WTC11 (cell line): ENCODE measurements at regions not wholly inside any gene's neighbourhood (a gene's known extent, or its start where the extent isn't known, plus 50 kb on each side); places are given as distances from the start of the nearest gene placed in this dataset.

Experiments
- ATAC-seq: fragments of 200-7000 bp; cut with Tn5 transposase; 2 replicates; pipeline ENCODE4 v1.10.0; 2021; ENCODE audit warnings: mild to moderate bottlenecking, moderate library complexity
- CTCF ChIA-PET: fragments of 300-600 bp; sonication (Branson Sonifier 250); formaldehyde crosslinking; loops from one replicate; lab custom pipeline; 2021; ENCODE audit warnings: antibody characterized with exemption; lab: Charles Lee
- POLR2A ChIA-PET: fragments of 350-600 bp; sonication (Branson Sonifier 250); formaldehyde crosslinking; loops from one replicate; lab custom pipeline; 2021; ENCODE audit warnings: antibody characterized with exemption; lab: Charles Lee
- DNase-seq: peaks from one replicate; pipeline ENCODE4 v3.0.0; 2021; ENCODE audit warnings: low spot score
- H3K27ac Mint-ChIP-seq: 2 replicates; pipeline ENCODE4 v1.8.0; 2021; ENCODE audit warnings: mixed read lengths
- H3K27me3 Mint-ChIP-seq: 2 replicates; pipeline ENCODE4 v1.8.0; 2021; ENCODE audit warnings: low read depth, mild to moderate bottlenecking, moderate library complexity, mixed read lengths
- H3K36me3 Mint-ChIP-seq: 2 replicates; pipeline ENCODE4 v1.8.0; 2021; ENCODE audit warnings: mixed read lengths
- H3K4me1 Mint-ChIP-seq: 2 replicates; pipeline ENCODE4 v1.8.0; 2022; ENCODE audit warnings: mixed read lengths
- H3K4me3 Mint-ChIP-seq: 2 replicates; pipeline ENCODE4 v1.8.0; 2021; ENCODE audit warnings: mild to moderate bottlenecking, moderate library complexity, mixed read lengths
- H3K9me3 Mint-ChIP-seq: 2 replicates; pipeline ENCODE4 v1.8.0; 2021; ENCODE audit warnings: mixed read lengths
- ARID4B ChIP-seq: sonication (generic); formaldehyde crosslinking; IDR thresholded peaks from 2 replicates; pipeline ENCODE4 v1.8.0; 2023; ENCODE audit warnings: missing genetic modification reagents, mild to moderate bottlenecking, borderline replicate concordance
- ELF4 ChIP-seq: sonication (generic); formaldehyde crosslinking; IDR thresholded peaks from 2 replicates; pipeline ENCODE4 v1.8.1; 2022; ENCODE audit warnings: low read depth, mild to moderate bottlenecking, moderate library complexity, missing genetic modification reagents
- EMX1 ChIP-seq: fragments of 250-450 bp; sonication (Bioruptor Pico); IDR thresholded peaks from 2 replicates; pipeline ENCODE4 v1.8.0; 2021; ENCODE audit warnings: mild to moderate bottlenecking
- GRHL2 ChIP-seq: fragments of 250-450 bp; sonication (Bioruptor Pico); IDR thresholded peaks from 2 replicates; pipeline ENCODE4 v1.8.0; 2022; ENCODE audit warnings: mild to moderate bottlenecking, moderate library complexity; ENCODE audit not compliant: insufficient replicate concordance, severe bottlenecking
- MXD4 ChIP-seq: fragments of 250-450 bp; sonication (Bioruptor Pico); IDR thresholded peaks from 2 replicates; pipeline ENCODE4 v1.8.0; 2021; ENCODE audit warnings: mild to moderate bottlenecking, moderate library complexity, borderline replicate concordance
- NFATC4 ChIP-seq: fragments of 250-450 bp; sonication (Bioruptor Pico); IDR thresholded peaks from 2 replicates; pipeline ENCODE4 v1.9.0; 2021; ENCODE audit warnings: mild to moderate bottlenecking
- NFYB ChIP-seq: sonication (generic); formaldehyde crosslinking; conservative IDR thresholded peaks from 2 replicates; pipeline ENCODE4 v1.8.0; 2022; ENCODE audit warnings: low read depth, missing genetic modification reagents
- NR2C2 ChIP-seq: sonication (generic); formaldehyde crosslinking; IDR thresholded peaks from 2 replicates; pipeline ENCODE4 v1.8.0; 2022; ENCODE audit warnings: mild to moderate bottlenecking, missing genetic modification reagents
- SMAD4 ChIP-seq: sonication (generic); formaldehyde crosslinking; IDR thresholded peaks from 2 replicates; pipeline ENCODE4 v1.8.0; 2022; ENCODE audit warnings: mild to moderate bottlenecking, missing genetic modification reagents
- SP1 ChIP-seq: sonication (generic); formaldehyde crosslinking; conservative IDR thresholded peaks from 2 replicates; pipeline ENCODE4 v1.8.1; 2022; ENCODE audit warnings: missing genetic modification reagents
- ZNF121 ChIP-seq: sonication (generic); formaldehyde crosslinking; IDR thresholded peaks from 2 replicates; pipeline ENCODE4 v1.8.0; 2023; ENCODE audit warnings: missing genetic modification reagents
- ZNF263 ChIP-seq: sonication (generic); formaldehyde crosslinking; IDR thresholded peaks from 2 replicates; pipeline ENCODE4 v1.8.1; 2022; ENCODE audit warnings: low read depth, mild to moderate bottlenecking, moderate library complexity, missing genetic modification reagents
- ZNF317 ChIP-seq: sonication (generic); formaldehyde crosslinking; IDR thresholded peaks from 2 replicates; pipeline ENCODE4 v1.8.1; 2023; ENCODE audit warnings: low read depth, mild to moderate bottlenecking, moderate library complexity, missing genetic modification reagents, borderline replicate concordance
- ZNF416 ChIP-seq: fragments of 250-450 bp; sonication (Bioruptor Pico); IDR thresholded peaks from 2 replicates; pipeline ENCODE4 v1.9.0; 2021; ENCODE audit warnings: mild to moderate bottlenecking, inconsistent platforms
- ZNF423 ChIP-seq: fragments of 250-450 bp; sonication (Bioruptor Pico); IDR thresholded peaks from 2 replicates; pipeline ENCODE4 v2.1.2; 2022; ENCODE audit warnings: mild to moderate bottlenecking, moderate library complexity
- ZNF512 ChIP-seq: sonication (generic); formaldehyde crosslinking; IDR thresholded peaks from 2 replicates; pipeline ENCODE4 v1.8.1; 2022; ENCODE audit warnings: missing genetic modification reagents, borderline replicate concordance
- ZNF671 ChIP-seq: fragments of 250-450 bp; sonication (Bioruptor Pico); IDR thresholded peaks from 2 replicates; pipeline ENCODE4 v1.8.0; 2021; ENCODE audit warnings: mild to moderate bottlenecking
- TF ChIP-seq, protein P1 (sequence below): fragments of 250-450 bp; sonication (Bioruptor Pico); conservative IDR thresholded peaks from 2 replicates; pipeline ENCODE4 v1.9.0; 2021; ENCODE audit warnings: mild to moderate bottlenecking
- TF ChIP-seq, protein P2 (sequence below): fragments of 250-450 bp; sonication (Bioruptor Pico); IDR thresholded peaks from 2 replicates; pipeline ENCODE4 v1.9.0; 2021; ENCODE audit warnings: mild to moderate bottlenecking
- TF ChIP-seq, protein P3 (sequence below): fragments of 250-450 bp; sonication (Bioruptor Pico); IDR thresholded peaks from 2 replicates; pipeline ENCODE4 v1.9.0; 2021; ENCODE audit warnings: mild to moderate bottlenecking
- TF ChIP-seq, protein P4 (sequence below): fragments of 250-450 bp; sonication (Bioruptor Pico); IDR thresholded peaks from 2 replicates; pipeline ENCODE4 v1.9.0; 2021; ENCODE audit warnings: moderate library complexity, mild to moderate bottlenecking, inconsistent platforms, borderline replicate concordance
- TF ChIP-seq, protein P5 (sequence below): fragments of 250-450 bp; sonication (Bioruptor Pico); IDR thresholded peaks from 2 replicates; pipeline ENCODE4 v1.8.0; 2021; ENCODE audit warnings: mild to moderate bottlenecking

DNA sequence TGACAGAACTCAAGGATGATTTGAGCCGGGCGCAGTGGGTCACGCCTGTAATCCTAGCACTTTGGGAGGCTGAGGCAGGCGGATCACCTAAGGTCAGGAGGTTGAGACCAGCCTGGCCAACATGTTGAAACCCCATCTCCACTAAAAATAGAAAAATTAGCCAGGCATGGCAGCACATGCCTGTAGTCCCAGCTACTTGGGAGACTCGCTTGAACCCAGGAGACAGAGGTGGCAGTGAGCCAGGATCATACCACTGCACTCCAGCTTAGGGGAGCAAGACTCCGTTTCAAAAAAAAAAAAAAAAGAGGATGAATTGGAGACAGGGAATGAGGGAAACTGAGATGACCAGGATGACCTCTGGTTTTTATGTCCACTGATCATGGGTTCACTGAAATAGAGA is 60.4 kb upstream of the CDIN1 start:
- Mint-ChIP-seq H3K9me3 (no peaks in the 10 kb centered on the region), H3K27ac (no peak overlapping the region), H3K36me3 (no peaks in the 10 kb centered on the region), H3K27me3 (no peaks in the 10 kb centered on the region), H3K4me1 (peaks cover 22% of the 10 kb centered on the region), H3K4me3 (no peak overlapping the region)
- DNase-seq, result no peak
- TF ChIP-seq ZNF263 (CRISPR knock-in tag), result no peak
- TF ChIP-seq ZNF416, result no peak
- TF ChIP-seq ELF4, result no peak
- TF ChIP-seq ARID4B (CRISPR knock-in tag), result no peak
- TF ChIP-seq NFATC4, result no peak
- no peak for TF ChIP-seq SP1
- TF ChIP-seq NFYB (CRISPR knock-in tag), result no peak
- TF ChIP-seq GRHL2 (CRISPR knock-in tag), result no peak
- TF ChIP-seq SMAD4 (CRISPR knock-in tag), result no peak
- TF ChIP-seq, protein P1, sequence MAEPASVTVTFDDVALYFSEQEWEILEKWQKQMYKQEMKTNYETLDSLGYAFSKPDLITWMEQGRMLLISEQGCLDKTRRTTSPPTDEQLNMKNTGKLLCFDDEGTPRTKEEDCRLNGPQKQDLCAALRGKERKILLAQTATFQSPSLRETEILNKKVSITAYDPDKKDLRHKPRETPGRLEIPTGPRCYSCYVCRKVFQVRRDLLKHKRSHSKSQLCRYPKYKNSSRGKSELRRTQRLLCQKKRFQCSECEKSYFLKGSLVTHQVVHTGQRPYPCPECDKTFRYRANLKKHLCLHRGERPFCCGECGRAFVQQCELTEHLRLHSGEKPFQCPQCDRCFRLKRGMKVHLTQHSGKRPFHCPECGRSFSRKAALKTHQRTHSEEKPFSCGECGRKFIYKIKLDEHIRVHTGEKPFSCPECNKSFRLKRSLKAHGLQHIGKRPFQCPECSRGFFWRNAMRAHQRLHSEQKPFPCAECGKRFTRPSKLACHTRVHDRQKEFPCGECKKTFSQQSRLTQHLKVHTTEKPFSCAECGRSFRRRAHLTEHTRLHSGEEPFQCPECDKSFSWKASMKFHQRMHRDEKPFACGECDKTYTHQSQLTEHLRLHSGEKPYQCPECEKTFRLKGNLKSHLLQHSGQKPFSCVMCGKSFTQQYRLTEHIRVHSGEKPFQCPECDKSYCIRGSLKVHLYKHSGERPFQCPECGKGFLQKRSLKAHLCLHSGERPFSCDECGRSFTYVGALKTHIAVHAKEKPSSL (CRISPR knock-in tag), result no peak
- TF ChIP-seq ZNF317, result no peak
- no peak for TF ChIP-seq ZNF423 (CRISPR knock-in tag)
- TF ChIP-seq EMX1, result no peak
- TF ChIP-seq NR2C2 (CRISPR knock-in tag), result no peak
- CTCF ChIA-PET, result no interaction called here
- no peak for ATAC-seq
- POLR2A ChIA-PET, result interaction anchor here (0.7 kb wide), 1 partner anchor 475 kb away, joined by 3 read pairs; no protein-coding TSS in a partner anchor

DNA sequence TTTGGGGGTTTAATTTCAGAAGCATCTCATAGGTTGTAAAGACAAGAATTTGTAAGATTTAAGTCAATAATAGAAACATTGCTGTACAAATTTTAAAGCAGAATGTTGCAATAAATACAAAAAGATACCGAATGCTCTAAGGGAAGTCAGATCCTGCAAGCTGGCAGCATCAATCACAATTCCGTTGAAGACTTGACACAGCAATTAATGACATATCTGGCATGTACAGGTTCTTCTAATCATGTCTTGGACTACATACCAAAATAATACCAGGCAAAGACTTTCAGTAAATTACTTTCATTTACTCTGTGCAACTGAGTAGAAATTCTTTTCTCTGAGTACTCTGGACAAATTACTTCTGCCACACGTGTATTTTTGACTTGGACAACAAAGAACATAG is 54.0 kb upstream of the CDIN1 start:
- ChIA-PET CTCF (no interaction called here), POLR2A (no interaction called here)
- Mint-ChIP-seq H3K4me3 (no peak overlapping the region), H3K27me3 (no peaks in the 10 kb centered on the region), H3K36me3 (no peaks in the 10 kb centered on the region), H3K9me3 (peaks cover 9% of the 10 kb centered on the region; the same call in 1 of the 2 replicates), H3K27ac (no peak overlapping the region), H3K4me1 (peaks cover 36% of the 10 kb centered on the region)
- ATAC-seq (no peak), DNase-seq (no peak)
- TF ChIP-seq ZNF671 (CRISPR knock-in tag) (no peak), NFYB (CRISPR knock-in tag) (no peak), ZNF121 (CRISPR knock-in tag) (no peak), MXD4 (CRISPR knock-in tag) (no peak), NFATC4 (no peak), ZNF512 (CRISPR knock-in tag) (no peak)
- TF ChIP-seq, protein P2, sequence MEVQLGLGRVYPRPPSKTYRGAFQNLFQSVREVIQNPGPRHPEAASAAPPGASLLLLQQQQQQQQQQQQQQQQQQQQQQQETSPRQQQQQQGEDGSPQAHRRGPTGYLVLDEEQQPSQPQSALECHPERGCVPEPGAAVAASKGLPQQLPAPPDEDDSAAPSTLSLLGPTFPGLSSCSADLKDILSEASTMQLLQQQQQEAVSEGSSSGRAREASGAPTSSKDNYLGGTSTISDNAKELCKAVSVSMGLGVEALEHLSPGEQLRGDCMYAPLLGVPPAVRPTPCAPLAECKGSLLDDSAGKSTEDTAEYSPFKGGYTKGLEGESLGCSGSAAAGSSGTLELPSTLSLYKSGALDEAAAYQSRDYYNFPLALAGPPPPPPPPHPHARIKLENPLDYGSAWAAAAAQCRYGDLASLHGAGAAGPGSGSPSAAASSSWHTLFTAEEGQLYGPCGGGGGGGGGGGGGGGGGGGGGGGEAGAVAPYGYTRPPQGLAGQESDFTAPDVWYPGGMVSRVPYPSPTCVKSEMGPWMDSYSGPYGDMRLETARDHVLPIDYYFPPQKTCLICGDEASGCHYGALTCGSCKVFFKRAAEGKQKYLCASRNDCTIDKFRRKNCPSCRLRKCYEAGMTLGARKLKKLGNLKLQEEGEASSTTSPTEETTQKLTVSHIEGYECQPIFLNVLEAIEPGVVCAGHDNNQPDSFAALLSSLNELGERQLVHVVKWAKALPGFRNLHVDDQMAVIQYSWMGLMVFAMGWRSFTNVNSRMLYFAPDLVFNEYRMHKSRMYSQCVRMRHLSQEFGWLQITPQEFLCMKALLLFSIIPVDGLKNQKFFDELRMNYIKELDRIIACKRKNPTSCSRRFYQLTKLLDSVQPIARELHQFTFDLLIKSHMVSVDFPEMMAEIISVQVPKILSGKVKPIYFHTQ, result no peak
- TF ChIP-seq, protein P3, sequence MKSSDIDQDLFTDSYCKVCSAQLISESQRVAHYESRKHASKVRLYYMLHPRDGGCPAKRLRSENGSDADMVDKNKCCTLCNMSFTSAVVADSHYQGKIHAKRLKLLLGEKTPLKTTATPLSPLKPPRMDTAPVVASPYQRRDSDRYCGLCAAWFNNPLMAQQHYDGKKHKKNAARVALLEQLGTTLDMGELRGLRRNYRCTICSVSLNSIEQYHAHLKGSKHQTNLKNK (CRISPR knock-in tag), result no peak
- TF ChIP-seq, protein P4, sequence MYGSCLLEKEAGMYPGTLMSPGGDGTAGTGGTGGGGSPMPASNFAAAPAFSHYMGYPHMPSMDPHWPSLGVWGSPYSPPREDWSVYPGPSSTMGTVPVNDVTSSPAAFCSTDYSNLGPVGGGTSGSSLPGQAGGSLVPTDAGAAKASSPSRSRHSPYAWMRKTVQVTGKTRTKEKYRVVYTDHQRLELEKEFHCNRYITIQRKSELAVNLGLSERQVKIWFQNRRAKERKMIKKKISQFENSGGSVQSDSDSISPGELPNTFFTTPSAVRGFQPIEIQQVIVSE (CRISPR knock-in tag), result no peak
- TF ChIP-seq, protein P5, sequence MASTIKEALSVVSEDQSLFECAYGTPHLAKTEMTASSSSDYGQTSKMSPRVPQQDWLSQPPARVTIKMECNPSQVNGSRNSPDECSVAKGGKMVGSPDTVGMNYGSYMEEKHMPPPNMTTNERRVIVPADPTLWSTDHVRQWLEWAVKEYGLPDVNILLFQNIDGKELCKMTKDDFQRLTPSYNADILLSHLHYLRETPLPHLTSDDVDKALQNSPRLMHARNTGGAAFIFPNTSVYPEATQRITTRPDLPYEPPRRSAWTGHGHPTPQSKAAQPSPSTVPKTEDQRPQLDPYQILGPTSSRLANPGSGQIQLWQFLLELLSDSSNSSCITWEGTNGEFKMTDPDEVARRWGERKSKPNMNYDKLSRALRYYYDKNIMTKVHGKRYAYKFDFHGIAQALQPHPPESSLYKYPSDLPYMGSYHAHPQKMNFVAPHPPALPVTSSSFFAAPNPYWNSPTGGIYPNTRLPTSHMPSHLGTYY (CRISPR knock-in tag), result no peak
